ENCODE measurements at regions not wholly inside any gene's neighbourhood (a gene's known extent, or its start where the extent isn't known, plus 50 kb on each side); places are given as distances from the start of the nearest gene placed in this dataset.

DNA sequence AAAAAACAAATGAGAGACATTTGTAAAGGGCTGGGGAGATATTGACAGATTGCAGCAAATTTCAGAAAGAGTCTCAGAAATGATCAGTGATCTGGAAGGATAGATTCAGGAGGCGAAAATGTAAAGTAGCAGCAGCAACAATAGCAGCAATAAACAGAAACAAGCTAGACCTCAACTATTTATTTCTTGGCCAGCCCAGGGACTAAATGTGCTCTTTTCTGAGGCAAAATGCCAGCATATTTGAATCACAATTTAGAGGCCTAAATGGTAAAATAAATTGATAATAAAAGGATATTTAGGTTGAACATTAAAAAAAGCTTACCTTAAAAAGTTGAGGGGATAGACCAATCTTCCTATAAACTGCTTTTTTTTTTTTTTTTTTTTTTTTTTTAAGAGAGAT lies 134.6 kb upstream of the ITGB1 start:
- DNase-seq (ENCODE audit: extremely low spot score in 2 of 2) = no peak
- Histone ChIP-seq H3K27ac (no peak overlapping the region), H3K9me3 (no peaks in the 10 kb centered on the region), H3K27me3 (no peaks in the 10 kb centered on the region), H3K4me1 (no peaks in the 10 kb centered on the region), H3K36me3 (no peaks in the 10 kb centered on the region), H3K4me3 (no peak overlapping the region)
- TF ChIP-seq, protein P1, sequence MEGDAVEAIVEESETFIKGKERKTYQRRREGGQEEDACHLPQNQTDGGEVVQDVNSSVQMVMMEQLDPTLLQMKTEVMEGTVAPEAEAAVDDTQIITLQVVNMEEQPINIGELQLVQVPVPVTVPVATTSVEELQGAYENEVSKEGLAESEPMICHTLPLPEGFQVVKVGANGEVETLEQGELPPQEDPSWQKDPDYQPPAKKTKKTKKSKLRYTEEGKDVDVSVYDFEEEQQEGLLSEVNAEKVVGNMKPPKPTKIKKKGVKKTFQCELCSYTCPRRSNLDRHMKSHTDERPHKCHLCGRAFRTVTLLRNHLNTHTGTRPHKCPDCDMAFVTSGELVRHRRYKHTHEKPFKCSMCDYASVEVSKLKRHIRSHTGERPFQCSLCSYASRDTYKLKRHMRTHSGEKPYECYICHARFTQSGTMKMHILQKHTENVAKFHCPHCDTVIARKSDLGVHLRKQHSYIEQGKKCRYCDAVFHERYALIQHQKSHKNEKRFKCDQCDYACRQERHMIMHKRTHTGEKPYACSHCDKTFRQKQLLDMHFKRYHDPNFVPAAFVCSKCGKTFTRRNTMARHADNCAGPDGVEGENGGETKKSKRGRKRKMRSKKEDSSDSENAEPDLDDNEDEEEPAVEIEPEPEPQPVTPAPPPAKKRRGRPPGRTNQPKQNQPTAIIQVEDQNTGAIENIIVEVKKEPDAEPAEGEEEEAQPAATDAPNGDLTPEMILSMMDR (IDR thresholded peaks at IDR 0.05) = no peak
- TF ChIP-seq POLR2A (IDR thresholded peaks at IDR 0.05) = no peak
- no peak for TF ChIP-seq POLR2AphosphoS5 (IDR thresholded peaks at IDR 0.05; ENCODE audit: insufficient read depth in 1 of 2, low read depth in 1 of 2)
- intact Hi-C loops (cut with DNase I) = no loop called here

DNA sequence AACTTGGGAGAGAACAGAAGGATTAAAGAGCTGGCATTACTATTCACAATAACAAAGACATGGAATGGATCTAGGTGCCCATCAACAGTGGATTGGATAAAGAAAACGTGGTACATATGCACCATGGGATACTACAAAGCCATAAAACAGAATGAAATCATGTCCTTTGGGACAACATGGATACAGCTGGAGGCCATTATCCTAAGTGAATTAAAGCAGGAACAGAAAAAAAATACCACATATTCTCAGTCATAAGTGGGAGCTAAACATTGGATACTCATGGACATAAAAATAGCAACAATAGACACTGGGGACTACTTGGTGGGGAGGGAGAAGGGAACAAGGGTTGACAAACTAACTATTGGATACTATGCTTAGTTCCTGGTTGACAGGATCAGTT lies 133.2 kb upstream of the ITGB1 start:
- no peaks in the 10 kb centered on the region for H3K27me3 ChIP-seq
- TF ChIP-seq, protein P1 (IDR thresholded peaks at IDR 0.05) = no peak
- TF ChIP-seq POLR2AphosphoS5 (IDR thresholded peaks at IDR 0.05; ENCODE audit: insufficient read depth in 1 of 2, low read depth in 1 of 2) (no peak), POLR2A (IDR thresholded peaks at IDR 0.05) (no peak)
- intact Hi-C loops (cut with DNase I) = no loop called here
- no peak for DNase-seq (ENCODE audit: extremely low spot score in 2 of 2)
- H3K9me3 ChIP-seq = no peaks in the 10 kb centered on the region
- no peak overlapping the region for H3K27ac ChIP-seq
- no peak overlapping the region for H3K4me3 ChIP-seq
- no peaks in the 10 kb centered on the region for H3K36me3 ChIP-seq
- H3K4me1 ChIP-seq = no peaks in the 10 kb centered on the region

DNA sequence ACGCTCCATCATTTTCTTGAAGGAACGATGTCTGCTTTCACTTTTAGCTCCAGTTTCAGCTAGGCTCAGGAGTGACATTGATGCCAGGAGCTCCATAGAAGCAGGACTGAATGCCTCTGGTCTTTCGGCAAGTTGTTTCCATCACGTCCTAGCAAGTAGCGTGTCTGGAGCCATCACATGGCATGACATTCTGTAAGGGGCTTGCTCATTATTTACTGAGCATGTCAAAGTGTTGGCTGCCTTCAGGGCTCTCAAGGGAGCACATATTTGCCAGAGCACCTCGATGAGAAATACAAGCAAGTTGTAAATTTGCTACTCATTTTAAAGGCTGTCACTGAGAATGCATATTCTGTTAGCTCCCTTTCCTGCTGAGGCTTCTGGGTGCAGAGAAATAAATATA lies 131.0 kb upstream of the ITGB1 start:
- TF ChIP-seq, protein P1 (IDR thresholded peaks at IDR 0.05) = no peak
- TF ChIP-seq POLR2A (IDR thresholded peaks at IDR 0.05) (no peak), POLR2AphosphoS5 (IDR thresholded peaks at IDR 0.05; ENCODE audit: insufficient read depth in 1 of 2, low read depth in 1 of 2) (no peak)
- DNase-seq (ENCODE audit: extremely low spot score in 2 of 2) = no peak
- H3K27ac ChIP-seq = no peak overlapping the region
- H3K36me3 ChIP-seq = no peaks in the 10 kb centered on the region
- H3K4me1 ChIP-seq = no peaks in the 10 kb centered on the region
- intact Hi-C loops (cut with DNase I) = no loop called here
- H3K4me3 ChIP-seq = no peak overlapping the region
- no peaks in the 10 kb centered on the region for H3K9me3 ChIP-seq
- no peaks in the 10 kb centered on the region for H3K27me3 ChIP-seq

DNA sequence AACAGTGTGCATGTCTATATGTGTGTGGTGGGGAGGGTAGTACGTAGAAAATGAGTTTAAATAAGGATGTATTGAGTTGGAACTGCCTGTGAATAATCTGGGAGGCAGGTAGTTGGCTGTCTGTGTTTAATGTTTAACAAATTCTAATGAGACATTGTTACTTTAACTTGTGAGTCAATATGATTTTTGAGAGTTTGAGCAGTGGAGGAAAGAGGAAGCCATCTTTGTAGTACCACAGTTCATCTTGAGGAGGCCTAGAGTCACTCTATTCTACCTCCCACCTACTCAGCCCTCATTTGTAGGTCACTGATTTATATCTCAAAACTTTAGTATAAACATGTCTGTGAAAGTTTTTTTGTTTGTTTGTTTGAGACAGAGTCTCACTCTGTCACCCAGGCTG lies 129.9 kb upstream of the ITGB1 start:
- Histone ChIP-seq H3K27me3 (no peaks in the 10 kb centered on the region), H3K36me3 (no peaks in the 10 kb centered on the region), H3K27ac (no peak overlapping the region), H3K4me3 (no peak overlapping the region), H3K9me3 (no peaks in the 10 kb centered on the region), H3K4me1 (no peaks in the 10 kb centered on the region)
- intact Hi-C loops (cut with DNase I) = no loop called here
- TF ChIP-seq, protein P1 (IDR thresholded peaks at IDR 0.05) = no peak
- no peak for TF ChIP-seq POLR2AphosphoS5 (IDR thresholded peaks at IDR 0.05; ENCODE audit: insufficient read depth in 1 of 2, low read depth in 1 of 2)
- no peak for TF ChIP-seq POLR2A (IDR thresholded peaks at IDR 0.05)
- DNase-seq (ENCODE audit: extremely low spot score in 2 of 2) = no peak

DNA sequence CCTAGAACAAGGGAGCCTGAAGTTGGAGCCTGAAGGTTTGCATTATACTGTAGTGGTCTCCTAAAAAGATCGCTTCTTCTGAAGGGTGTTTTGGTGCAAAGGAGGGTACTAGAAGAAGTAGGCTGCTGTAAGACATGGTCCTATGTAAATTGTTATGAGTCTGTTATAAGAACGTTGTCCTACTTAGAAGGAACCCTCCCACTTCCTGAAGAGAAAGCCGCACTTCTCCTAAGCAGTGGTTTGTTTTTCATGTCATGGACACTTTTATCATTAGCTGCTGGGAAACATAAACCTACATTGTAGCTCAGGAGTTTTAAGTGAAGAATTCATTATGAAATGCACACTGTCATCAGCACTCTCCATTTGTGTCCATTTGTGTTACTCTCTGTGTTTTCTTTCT lies 129.1 kb upstream of the ITGB1 start:
- Histone ChIP-seq H3K4me1 (no peaks in the 10 kb centered on the region), H3K9me3 (no peaks in the 10 kb centered on the region), H3K4me3 (no peak overlapping the region), H3K36me3 (no peaks in the 10 kb centered on the region), H3K27me3 (no peaks in the 10 kb centered on the region), H3K27ac (no peak overlapping the region)
- DNase-seq (ENCODE audit: extremely low spot score in 2 of 2) = no peak
- intact Hi-C loops (cut with DNase I) = no loop called here
- TF ChIP-seq POLR2AphosphoS5 (IDR thresholded peaks at IDR 0.05; ENCODE audit: insufficient read depth in 1 of 2, low read depth in 1 of 2) (no peak), POLR2A (IDR thresholded peaks at IDR 0.05) (no peak)
- TF ChIP-seq, protein P1 (IDR thresholded peaks at IDR 0.05) = no peak

Data from vagina (tissue), 2 donors.